SK-MEL-5 (cell line): ENCODE measurements at regions not wholly inside any gene's neighbourhood (a gene's known extent, or its start where the extent isn't known, plus 50 kb on each side); places are given as distances from the start of the nearest gene placed in this dataset.

Experiments
- DNase-seq: peaks from one replicate; pipeline ENCODE4 v3.0.0-alpha.2; 2016; ENCODE audit warnings: low read depth, low spot score
- in situ Hi-C: cut with HindIII; loops from 2 replicates; pipeline ENCODE4 v1.10.0; 2016; ENCODE audit warnings: low sequenced_read_pairs, high pct_unique_total_duplicates, low pct_unique_long_range_greater_than_20kb

DNA sequence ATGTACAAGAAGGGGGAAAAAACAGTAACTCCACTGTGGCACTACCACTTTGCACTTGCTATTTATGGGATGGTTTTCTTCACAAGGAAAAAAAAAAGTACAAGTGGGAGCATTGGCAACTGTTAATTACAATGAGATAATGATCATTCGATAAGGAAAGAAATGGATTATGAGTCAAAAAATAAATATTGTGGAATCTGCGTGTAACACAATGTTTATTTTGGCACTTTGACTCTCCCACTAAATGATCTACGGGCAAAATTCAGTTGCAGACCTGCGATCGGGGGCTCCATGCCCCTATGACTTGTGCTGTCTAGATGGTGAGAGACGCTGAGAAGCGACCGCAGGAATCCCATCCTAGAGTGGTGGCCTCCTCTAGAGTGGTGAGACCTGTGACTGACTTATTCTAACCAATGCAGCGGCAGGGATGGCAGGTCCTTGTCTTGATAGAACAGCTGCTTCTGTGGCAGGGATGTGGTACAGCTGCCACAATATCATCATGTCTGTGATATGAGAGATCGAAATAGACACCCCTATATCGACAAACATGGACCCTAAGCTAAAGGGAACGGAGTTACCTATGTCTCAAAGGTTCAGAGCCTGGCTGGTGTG is 345.0 kb upstream of the KLF6 start:
- no peak for DNase-seq
- in situ Hi-C loops = no loop called here

DNA sequence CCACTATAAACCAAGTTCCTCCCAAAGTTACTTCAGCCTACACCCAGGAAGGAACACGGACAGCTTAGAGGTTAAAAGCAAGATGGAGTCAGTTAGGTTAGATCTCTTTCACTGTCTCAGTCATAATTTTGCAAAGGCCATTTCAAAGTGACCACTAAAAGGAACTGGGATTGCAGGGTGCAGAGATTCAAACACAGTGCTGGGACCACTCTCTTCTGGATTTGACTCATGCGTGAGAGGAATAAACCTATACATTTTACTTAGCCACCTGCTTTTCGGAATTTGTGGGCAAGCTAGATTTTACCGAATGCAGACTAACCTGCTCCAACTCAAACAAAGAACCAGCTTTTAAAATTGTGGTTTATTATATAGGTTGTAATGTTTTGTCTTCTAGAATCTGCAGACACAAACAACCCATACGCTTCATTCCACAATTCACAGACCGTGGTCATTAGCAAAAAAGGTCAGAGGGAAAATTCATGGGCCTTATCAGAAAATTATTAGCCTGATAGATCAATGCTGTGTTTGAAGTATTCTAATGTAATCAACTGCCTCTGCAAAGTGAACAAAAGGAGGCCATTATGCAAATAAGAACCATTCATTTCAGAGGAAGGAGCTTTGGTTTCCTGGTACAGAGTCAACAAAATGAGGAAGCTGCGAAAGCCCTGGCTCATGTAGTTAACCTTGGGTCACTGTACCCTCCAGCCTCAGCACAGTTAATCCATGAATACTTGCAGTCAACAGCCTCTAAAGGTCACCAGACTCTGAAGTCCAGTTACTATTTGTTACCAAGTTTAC is 342.7 kb upstream of the KLF6 start:
- in situ Hi-C loops = no loop called here
- DNase-seq = no peak

DNA sequence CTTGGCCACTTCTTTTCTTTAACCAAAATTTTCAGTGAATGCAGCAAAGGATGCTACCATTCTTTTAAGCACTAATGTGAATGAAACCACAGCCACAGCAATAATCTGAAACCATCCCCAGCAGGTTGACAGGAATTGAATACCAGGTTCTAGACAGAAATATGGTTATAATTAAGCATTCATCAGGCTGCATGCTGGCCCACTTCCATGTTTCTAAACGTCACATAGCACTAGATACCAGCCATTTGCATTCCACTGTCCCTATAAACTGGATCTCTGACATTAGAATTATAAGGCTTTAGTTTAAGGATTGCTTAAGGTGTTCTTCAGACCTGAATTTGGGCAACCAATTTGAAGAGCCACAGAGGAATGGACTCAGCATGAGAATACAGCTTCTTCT is 340.8 kb upstream of the KLF6 start:
- in situ Hi-C loops = no loop called here
- no peak for DNase-seq

DNA sequence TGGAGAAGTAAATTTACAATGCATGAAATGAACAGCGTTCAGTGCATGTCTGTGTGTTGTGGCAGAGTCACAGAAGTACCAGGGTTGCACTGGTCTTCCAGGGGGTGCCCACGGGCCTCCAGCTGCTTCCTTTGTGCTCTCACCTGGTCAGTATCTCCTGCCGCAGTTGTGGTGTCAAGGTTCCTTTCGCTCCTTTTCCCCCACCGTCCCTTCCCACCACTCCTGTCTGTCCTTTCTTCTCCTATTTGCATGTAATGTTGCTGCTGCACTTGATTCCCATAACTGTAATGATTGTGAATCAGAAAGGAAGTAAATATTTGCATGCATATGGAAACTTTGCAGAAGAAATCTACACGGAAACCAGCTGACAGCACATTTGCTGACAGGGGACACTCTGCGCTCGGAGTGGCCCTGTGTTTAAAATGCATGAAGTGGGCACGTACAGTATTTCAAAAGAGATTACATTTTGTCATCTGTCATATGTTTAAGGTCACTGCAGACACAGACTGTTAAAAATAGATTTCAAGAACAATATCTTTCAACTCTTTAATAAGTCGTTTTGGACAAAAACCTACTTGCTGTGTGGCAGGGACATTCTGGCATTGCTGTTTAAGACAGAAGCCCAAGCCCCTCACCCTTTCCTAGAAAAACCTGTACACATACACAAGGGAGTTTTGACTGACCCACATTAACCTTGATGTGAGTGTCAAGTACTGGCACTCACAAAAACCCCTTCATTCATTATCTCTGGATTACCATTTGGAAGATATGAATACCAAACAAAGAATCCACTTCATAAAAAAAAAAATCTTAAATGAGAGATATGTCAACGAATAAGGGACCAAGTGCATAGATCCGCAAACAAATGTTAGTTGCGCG is 336.7 kb upstream of the KLF6 start:
- no peak for DNase-seq
- in situ Hi-C loops = no loop called here

DNA sequence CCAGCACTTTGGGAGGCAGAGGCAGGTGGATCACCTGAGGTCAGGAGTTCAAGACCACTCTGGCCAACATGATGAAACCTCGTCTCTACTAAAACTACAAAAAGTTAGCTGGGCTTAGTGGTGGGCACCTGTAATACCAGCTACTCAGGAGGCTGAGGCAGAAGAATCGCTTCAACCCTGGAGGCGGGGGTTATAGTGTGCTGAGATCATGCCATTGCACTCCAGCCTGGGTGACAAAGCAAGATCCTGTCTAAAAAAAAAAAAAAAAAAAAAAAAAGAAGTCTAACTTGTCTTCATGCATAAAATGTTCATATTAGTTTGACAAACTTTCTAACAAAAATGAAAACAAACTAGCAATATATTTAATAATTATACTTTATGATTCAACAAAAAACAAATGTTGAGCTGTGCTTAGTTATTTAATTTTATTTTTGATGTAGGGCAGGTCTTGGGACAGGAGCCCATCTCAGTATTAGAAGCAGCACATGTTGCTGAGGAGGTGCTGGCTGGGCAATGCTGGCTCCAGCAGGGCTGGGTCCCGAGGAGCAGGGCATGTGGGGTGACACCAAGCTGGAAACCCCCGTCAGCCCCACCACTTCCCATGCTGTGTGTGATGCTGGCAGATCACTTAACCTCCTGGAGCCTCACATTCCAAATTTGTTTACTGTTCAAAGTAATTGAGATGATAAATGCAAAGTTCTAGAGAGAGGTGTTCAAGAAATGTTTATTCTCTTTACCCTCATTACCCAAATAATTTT is 335.3 kb upstream of the KLF6 start:
- DNase-seq = no peak
- in situ Hi-C loops = no loop called here

DNA sequence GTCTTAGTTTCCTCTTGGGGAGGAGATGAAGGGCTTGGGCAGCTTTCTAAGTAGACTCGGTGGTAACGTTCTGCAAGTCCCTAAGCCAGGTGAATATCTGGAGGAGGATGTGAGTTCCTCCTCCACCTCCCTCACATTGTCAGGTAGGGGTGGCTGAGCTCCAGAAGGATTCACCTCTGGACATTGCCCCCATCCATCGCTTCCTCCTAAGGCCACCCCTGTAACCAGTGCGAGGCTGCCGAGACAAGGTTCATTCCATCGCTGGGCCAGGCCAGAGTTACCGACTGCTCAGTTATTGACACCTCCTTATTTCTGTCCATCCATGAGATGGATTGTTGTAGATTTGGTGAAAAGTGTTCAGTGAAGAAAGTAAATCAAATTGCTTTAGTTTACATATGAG is 334.1 kb upstream of the KLF6 start:
- in situ Hi-C loops = no loop called here
- DNase-seq = no peak

DNA sequence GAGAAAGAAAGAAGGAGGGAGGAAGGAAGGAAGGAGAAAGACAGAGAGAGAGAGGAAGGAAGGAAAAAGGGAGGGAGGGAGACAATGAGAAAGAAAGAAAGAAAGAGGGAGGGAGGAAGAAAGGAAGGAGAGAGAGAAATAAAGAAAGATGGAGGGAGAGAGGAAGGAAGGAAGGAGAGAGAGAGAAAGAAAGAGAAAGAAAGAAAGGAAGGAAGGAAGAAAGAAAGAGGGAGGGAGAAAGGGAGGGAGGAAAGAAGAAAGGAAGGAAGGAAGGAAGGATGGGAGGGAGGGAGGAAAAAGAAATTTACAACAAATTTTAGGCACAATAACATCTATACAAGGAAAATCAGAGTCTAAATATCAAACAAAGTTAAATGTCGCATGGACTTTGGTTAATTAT is 332.6 kb upstream of the KLF6 start:
- DNase-seq = no peak
- in situ Hi-C loops = no loop called here

DNA sequence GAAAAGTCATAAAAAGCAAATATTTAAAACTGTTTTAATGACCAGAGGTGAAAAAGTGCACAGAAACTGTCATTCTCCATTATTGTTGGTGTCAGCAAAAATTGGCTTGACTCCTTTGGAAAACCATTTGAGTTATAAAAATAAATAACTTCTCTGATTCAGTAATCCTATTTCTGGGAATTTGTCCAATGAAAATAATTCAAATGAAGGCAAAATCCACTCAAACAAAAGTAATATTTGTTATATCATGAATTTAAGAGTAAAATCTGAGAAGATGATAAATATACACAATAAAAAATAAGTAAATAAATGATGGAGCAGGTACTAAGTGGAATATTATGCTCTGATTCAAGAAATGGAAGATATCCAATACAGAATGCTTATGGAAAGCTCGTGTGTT is 326.6 kb upstream of the KLF6 start:
- in situ Hi-C loops = no loop called here
- no peak for DNase-seq

DNA sequence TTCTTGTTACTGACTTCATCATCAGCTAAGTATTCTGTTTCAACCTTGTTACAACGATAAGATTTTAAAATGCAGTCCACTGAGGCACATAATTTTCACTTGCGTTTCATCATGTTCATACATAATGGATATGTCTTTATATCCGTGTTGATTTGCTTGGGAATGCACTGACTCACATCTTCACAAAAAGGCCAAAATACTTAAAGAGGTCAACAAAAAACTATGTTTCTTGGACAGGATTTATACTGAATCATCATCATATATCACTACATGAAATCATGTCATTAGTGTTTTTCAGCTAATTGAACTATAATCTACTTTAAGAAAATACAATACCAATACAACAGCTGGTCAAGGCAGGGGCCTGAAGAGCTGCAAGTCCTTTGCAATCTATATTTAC is 324.5 kb upstream of the KLF6 start:
- in situ Hi-C loops = no loop called here
- no peak for DNase-seq

DNA sequence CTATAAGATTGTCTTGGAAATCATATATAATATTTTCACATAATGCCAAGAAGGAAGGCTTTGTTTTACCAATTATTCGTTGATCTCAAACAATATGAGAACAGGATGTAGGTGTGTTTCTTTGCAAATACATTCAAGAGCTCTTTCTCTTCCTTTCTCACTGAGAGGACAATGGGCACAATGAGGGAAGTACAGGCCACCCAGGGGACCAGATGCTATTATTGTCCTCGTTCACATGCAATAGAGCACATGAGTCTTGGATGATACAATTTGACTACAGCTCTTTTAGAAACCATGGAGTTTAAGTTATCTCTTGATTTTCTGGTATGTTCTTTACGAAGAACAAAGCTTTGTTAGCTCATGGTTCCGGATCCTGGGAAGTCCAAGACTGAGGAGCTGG is 323.7 kb upstream of the KLF6 start:
- DNase-seq = no peak
- in situ Hi-C loops = no loop called here

DNA sequence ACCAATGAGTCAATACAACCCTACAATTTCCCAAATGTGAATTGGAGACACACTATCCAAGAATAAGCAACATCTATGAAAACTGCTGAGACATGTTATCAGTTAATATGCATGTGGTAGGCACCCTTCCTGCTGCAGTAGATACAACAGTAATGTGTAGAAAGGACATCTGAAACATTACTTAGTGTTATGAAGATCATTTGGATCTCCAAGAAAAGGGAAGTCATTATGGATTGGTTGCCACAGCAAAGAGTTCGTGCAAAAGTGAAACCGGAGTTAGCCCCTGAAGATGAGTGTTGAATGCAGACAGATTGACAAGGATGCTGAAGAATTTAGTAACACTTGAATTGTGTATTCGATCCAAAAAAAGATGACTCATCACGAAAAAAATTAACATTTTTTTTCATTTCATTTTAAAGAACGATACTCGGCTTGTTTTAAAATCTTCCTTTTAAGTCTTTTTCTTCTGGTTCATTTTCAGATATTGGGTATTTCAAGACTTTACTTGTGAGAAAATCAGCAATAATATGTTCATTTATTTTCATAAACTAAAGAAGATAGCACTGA is 322.4 kb upstream of the KLF6 start:
- in situ Hi-C loops = no loop called here

DNA sequence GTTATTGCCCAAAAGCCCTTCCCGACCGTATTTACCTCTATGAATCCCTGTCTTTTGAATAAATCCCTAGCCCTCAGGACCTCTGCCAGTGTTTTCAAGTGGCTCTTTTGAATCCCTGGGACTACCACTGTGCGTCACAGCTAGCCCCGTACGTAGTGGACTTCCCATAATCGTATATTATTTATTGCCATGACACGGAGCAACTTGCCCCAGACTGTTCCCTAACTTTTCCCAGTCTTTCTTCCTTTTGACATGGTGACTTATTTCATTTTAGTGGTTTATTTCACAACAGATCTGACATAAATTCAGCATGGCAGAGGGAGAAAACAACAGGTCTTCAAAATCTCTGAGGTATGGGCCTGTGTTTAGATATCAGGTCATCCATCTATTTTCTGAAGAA is 318.6 kb upstream of the KLF6 start:
- in situ Hi-C loops = no loop called here
- no peak for DNase-seq

More for the DNA sequence above, 322.4 kb upstream of the KLF6 start:
- DNase-seq = no peak

DNA sequence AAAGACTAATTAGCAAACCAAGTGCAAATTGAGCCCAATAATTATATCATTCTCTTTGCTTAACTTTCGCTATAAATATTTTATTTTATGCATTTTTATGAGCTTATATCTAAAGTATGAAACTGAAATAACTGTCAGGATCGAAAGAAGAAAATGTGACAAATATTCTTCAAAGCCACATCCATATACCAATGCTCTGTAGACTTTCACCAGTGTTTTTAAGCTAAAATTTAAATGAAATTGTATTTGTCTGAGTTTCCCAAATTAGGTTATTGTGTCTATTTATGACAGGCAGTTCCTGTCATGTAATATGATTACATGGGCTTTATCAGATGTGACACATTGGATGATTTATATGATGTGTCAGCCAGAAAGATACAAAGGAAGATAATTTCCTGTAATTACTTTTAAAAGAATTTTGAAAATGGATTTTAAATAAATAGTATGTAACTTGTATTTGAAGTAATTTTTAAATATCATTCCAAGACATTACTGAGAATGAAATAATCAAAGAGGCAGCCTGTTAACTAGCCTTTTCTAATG is 317.9 kb upstream of the KLF6 start:
- no peak for DNase-seq
- in situ Hi-C loops = no loop called here

DNA sequence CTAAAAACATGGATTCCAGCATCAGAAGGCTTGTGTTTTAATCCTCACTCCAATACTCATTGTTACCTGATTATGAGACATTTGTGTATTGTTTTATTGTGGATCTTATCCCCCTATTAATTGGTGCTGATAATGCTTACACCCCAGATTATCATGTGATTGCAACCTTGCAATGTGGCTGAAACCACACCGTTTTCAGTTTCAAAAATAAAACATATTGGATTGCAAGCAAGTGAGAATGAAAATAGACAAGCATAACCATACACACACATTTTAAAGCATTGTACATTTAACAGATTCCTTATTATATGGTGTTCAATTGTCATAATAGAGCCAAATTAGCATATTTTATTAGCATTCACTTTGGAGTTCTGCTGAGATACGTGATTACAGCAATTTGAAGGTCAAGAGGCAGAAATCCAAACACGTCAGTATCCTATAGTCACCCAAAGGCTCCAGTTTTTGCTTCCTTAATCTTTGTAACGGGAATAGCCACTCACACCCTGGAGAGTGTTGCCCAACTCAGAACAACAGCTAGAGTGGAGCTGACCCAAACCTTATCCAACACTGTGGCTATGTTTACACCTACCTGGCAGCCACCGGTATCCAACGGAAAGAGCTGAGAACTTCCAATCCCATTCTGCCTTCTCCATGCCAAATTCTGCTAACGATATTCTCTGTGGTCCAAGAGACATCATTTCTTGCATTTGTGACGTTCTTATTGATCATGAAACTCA is 317.1 kb upstream of the KLF6 start:
- DNase-seq = no peak
- in situ Hi-C loops = no loop called here

DNA sequence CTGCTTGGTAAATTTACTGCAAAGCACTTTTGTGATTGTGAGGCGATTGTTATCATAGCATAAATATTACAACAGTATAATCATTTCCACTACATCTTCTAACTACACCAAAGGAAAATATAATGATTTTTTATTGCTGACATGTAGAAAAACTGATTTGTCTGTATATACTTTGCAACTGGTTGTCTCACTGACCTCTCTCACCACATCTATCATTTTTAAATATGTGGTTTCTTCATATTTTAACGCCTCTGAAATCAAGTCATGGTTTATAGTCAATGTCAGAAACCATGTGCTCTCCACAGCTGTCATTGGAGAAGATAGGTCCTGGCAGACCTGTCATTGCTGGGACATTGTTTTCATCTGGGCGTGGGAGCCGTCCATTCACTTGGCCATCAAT is 315.4 kb upstream of the KLF6 start:
- in situ Hi-C loops = no loop called here

DNA sequence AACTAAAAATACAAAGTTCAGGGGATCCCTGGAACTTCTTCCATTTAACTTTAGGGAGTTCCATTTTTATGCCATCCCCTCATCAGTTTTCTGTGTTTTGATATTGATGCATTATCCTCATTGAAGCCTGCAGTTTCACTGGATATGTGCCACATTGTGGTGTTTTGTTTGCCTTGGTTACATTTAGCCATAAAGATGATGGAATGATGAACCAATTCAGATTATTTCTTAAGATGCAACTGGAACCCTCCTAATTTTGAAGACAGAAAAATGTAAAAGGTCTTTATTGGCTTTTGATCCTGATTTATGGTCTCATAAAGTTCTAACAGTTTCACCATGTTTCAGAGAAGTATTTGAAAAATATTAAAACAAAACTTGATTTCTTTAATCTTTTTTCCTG is 314.2 kb upstream of the KLF6 start:
- in situ Hi-C loops = no loop called here
- DNase-seq = no peak

More for the DNA sequence above, 315.4 kb upstream of the KLF6 start:
- DNase-seq = no peak
